Mesendoderm (in vitro differentiated cells): ENCODE measurements at regions not wholly inside any gene's neighbourhood (a gene's known extent, or its start where the extent isn't known, plus 50 kb on each side); places are given as distances from the start of the nearest gene placed in this dataset.

Experiments
- DNase-seq: peaks from one replicate; pipeline ENCODE4 v3.0.0; 2013
- H2AK5ac ChIP-seq: 2 replicates; pipeline ENCODE4 v1.6.1; 2013; ENCODE audit warnings: low read length, inconsistent platforms
- H2BK120ac ChIP-seq: 2 replicates; pipeline ENCODE4 v1.6.1; 2013; ENCODE audit warnings: low read depth, mild to moderate bottlenecking, low read length, moderate library complexity, mixed read lengths
- H2BK15ac ChIP-seq: replicated peaks from 2 replicates; pipeline ENCODE4 v1.6.1; 2013; ENCODE audit warnings: low read depth, mild to moderate bottlenecking, moderate library complexity
- H2BK5ac ChIP-seq: 2 replicates; pipeline ENCODE4 v1.6.1; 2013; ENCODE audit warnings: low read length, inconsistent platforms
- H3K18ac ChIP-seq: 2 replicates; pipeline ENCODE4 v1.6.1; 2013; ENCODE audit warnings: mild to moderate bottlenecking, low read length, mixed read lengths
- H3K23ac ChIP-seq: one replicate; pipeline ENCODE4 v1.6.1; 2013; ENCODE audit warnings: low read length
- H3K27ac ChIP-seq: 2 replicates; pipeline ENCODE4 v1.5.1; 2013; ENCODE audit warnings: low read depth, mild to moderate bottlenecking, inconsistent platforms, low read length, moderate library complexity
- H3K27me3 ChIP-seq: 2 replicates; pipeline ENCODE4 v1.6.1; 2013; ENCODE audit warnings: low read length, control low read depth, mild to moderate bottlenecking, inconsistent platforms; ENCODE audit not compliant: insufficient read depth, poor library complexity
- H3K36me3 ChIP-seq: 2 replicates; pipeline ENCODE4 v1.6.1; 2013; ENCODE audit warnings: low read length, inconsistent platforms; ENCODE audit not compliant: control insufficient read depth, insufficient read depth
- H3K4ac ChIP-seq: one replicate; pipeline ENCODE4 v1.6.1; 2013; ENCODE audit warnings: low read depth, mild to moderate bottlenecking, low read length, moderate library complexity
- H3K4me1 ChIP-seq: 2 replicates; pipeline ENCODE4 v1.6.1; 2013; ENCODE audit warnings: low read depth, low read length, inconsistent platforms; ENCODE audit not compliant: control insufficient read depth
- H3K4me2 ChIP-seq: 2 replicates; pipeline ENCODE4 v1.6.1; 2013; ENCODE audit warnings: low read length
- H3K4me3 ChIP-seq: 2 replicates; pipeline ENCODE4 v1.5.1; 2013; ENCODE audit warnings: mild to moderate bottlenecking, low read length
- H3K56ac ChIP-seq: one replicate; pipeline ENCODE4 v1.6.1; 2013; ENCODE audit warnings: low read length
- H3K79me1 ChIP-seq: 2 replicates; pipeline ENCODE4 v1.6.1; 2013; ENCODE audit warnings: low read length, inconsistent platforms
- H3K79me2 ChIP-seq: 2 replicates; pipeline ENCODE4 v1.6.1; 2013; ENCODE audit warnings: mild to moderate bottlenecking, low read length; ENCODE audit not compliant: control insufficient read depth, insufficient read depth
- H3K9ac ChIP-seq: 2 replicates; pipeline ENCODE4 v1.6.1; 2013; ENCODE audit warnings: low read length, inconsistent platforms
- H4K5ac ChIP-seq: one replicate; pipeline ENCODE4 v1.6.1; 2013; ENCODE audit warnings: low read length
- H4K8ac ChIP-seq: one replicate; pipeline ENCODE4 v1.6.1; 2013; ENCODE audit warnings: low read depth, mild to moderate bottlenecking, control low read depth, low read length, moderate library complexity
- WGBS: extraction: QIAGEN DNeasy Blood & Tissue Kit; methylation state at CpG from one replicate; pipeline ENCODE4 v1.1.7; 2013; ENCODE audit warnings: low lambda C conversion rate, missing lambda C conversion rate; ENCODE audit not compliant: insufficient coverage; ENCODE audit errors: extremely low coverage; 5-methylcytosine and 5-hydroxymethylcytosine counted together

DNA sequence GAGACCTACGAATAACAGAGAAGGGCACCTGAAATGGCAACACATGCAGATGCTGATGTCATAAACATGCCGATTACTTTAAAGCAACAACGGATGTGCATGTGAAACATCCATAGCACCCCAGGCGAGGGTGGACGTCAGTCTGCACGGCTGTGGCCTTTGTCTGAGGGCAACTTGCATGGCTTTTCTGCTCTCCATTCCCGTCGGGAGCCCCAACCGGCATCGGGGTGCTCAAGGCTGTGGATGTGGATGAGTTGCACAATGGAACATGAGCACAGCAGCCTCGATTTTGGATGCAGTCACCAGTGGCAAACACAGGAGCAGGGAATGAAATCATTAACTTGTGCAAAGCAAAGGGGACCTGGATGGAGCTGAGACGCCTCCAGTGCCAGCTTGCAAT, 298.2 kb upstream of the SALL3 start:
- H3K18ac ChIP-seq = no peak overlapping the region
- H2BK5ac ChIP-seq = no peak overlapping the region
- no CpG with 5 or more reads among the region's 12 CpGs for WGBS
- H3K36me3 ChIP-seq = no peaks in the 10 kb centered on the region
- no peak overlapping the region for H2BK15ac ChIP-seq
- no peak overlapping the region for H3K23ac ChIP-seq
- H3K4me3 ChIP-seq = no peak overlapping the region
- no peak overlapping the region for H3K27ac ChIP-seq
- no peaks in the 10 kb centered on the region for H3K4me1 ChIP-seq
- H4K5ac ChIP-seq = no peak overlapping the region
- no peak overlapping the region for H2AK5ac ChIP-seq
- H3K56ac ChIP-seq = no peak overlapping the region
- H3K27me3 ChIP-seq = no peaks in the 10 kb centered on the region
- H3K79me2 ChIP-seq = no peaks in the 10 kb centered on the region
- H2BK120ac ChIP-seq = no peak overlapping the region
- DNase-seq = no peak
- H4K8ac ChIP-seq = no peak overlapping the region
- H3K4ac ChIP-seq = no peak overlapping the region
- H3K4me2 ChIP-seq = no peak overlapping the region
- H3K9ac ChIP-seq = no peak overlapping the region
- H3K79me1 ChIP-seq = no peaks in the 10 kb centered on the region

DNA sequence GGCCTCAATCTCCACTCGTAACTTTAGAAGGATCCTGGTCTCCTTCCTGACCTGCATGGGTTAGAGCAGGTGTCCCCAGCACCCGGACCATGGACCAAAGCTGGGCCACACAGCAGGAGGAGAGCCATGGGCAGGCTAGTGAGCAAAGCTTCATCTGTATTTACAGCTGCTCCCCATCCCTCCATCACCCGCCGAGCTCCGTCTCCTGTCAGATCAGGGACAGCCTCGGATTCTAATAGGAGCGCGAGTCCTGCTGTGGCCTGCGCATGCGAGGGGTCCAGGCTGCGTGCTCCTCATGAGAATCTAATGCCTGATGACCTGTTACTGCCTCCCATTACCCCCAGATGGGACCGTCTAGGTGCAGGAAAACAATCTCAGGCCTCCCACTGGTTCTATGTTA, 297.7 kb upstream of the SALL3 start:
- H3K4ac ChIP-seq = no peak overlapping the region
- H3K79me1 ChIP-seq = no peaks in the 10 kb centered on the region
- no peak overlapping the region for H4K5ac ChIP-seq
- no peaks in the 10 kb centered on the region for H3K4me1 ChIP-seq
- H2BK120ac ChIP-seq = no peak overlapping the region
- H3K23ac ChIP-seq = no peak overlapping the region
- H2BK15ac ChIP-seq = no peak overlapping the region
- no CpG with 5 or more reads among the region's 12 CpGs for WGBS
- H3K9ac ChIP-seq = no peak overlapping the region
- no peak overlapping the region for H3K4me3 ChIP-seq
- H4K8ac ChIP-seq = no peak overlapping the region
- H3K18ac ChIP-seq = no peak overlapping the region
- no peak for DNase-seq
- H3K36me3 ChIP-seq = no peaks in the 10 kb centered on the region
- H3K27me3 ChIP-seq = no peaks in the 10 kb centered on the region
- H3K27ac ChIP-seq = no peak overlapping the region
- H2AK5ac ChIP-seq = no peak overlapping the region
- H3K79me2 ChIP-seq = no peaks in the 10 kb centered on the region
- H2BK5ac ChIP-seq = no peak overlapping the region
- no peak overlapping the region for H3K56ac ChIP-seq
- H3K4me2 ChIP-seq = no peak overlapping the region

DNA sequence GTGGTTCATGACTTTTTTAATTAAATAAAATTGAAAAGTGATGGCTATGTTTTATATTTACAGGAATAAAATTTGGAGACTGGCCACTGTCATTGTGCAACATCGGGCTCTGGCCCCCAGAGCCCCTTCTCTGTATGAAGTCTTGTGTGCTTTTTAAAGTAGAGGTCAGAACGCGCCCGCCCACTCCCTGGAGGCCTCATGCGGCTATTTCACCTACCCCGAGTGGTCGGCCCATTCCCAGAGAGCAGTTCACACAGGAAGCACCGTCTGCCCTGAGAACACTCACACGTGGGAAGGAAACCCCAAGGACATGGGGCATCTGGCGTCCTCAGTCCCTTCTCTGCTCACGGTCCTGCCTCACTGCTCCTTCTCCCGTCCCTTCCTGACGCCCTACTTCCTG, 296.9 kb upstream of the SALL3 start:
- no peak overlapping the region for H2BK5ac ChIP-seq
- no peak overlapping the region for H3K23ac ChIP-seq
- no peak overlapping the region for H3K4me2 ChIP-seq
- no peaks in the 10 kb centered on the region for H3K36me3 ChIP-seq
- H2BK15ac ChIP-seq = no peak overlapping the region
- no peaks in the 10 kb centered on the region for H3K79me2 ChIP-seq
- no peaks in the 10 kb centered on the region for H3K4me1 ChIP-seq
- H3K18ac ChIP-seq = no peak overlapping the region
- no peak overlapping the region for H4K8ac ChIP-seq
- no peak overlapping the region for H3K4me3 ChIP-seq
- no peak overlapping the region for H3K27ac ChIP-seq
- no peak for DNase-seq
- no peak overlapping the region for H4K5ac ChIP-seq
- no peak overlapping the region for H3K9ac ChIP-seq
- H2BK120ac ChIP-seq = no peak overlapping the region
- no peak overlapping the region for H3K4ac ChIP-seq
- no peak overlapping the region for H3K56ac ChIP-seq
- H2AK5ac ChIP-seq = no peak overlapping the region
- H3K79me1 ChIP-seq = no peaks in the 10 kb centered on the region
- no CpG with 5 or more reads among the region's 13 CpGs for WGBS
- no peaks in the 10 kb centered on the region for H3K27me3 ChIP-seq

DNA sequence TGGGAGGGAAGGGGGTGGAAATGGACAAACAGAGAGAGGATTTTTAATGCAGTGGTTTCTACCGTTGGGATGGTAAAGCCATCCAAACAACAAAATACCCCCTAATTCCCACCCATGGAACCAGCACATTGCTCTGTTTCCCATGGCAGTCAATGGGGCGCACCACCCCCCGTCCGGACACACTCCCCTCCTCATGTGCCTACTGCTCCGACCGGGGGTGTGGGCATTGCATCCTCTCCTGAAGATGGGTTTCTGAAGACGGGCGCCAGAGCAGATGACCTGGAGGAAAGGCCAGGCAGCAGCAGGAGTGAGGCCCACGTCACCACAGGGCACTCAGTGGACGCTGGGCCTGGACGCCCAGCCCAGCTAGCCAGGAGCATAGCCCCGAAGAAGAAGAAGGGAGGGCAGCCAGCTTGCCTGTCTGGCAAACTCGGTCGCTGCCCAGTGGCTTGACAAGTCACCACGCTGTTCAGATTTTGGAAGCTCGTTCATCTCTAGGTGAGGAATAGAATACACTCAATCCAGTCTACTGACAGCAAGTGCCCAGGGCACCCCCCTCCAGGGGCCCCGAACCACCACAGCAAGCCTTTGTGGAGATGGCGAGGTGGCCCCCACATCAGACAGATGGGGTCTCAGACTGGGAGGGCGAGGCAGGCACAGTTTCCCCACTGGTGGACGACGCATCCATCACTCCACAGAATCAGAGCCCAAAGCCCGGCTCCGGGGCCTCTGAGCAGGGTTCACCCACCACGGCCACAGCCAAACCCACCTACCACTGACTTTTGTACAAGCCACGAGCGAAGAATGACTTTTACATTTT, 296.2 kb upstream of the SALL3 start:
- Histone ChIP-seq H4K5ac (no peak overlapping the region), H2AK5ac (no peak overlapping the region), H2BK5ac (no peak overlapping the region), H3K4me2 (no peak overlapping the region), H3K79me1 (no peaks in the 10 kb centered on the region), H3K79me2 (no peaks in the 10 kb centered on the region), H3K9ac (no peak overlapping the region), H3K18ac (no peak overlapping the region), H3K4ac (no peak overlapping the region), H4K8ac (no peak overlapping the region), H3K36me3 (no peaks in the 10 kb centered on the region), H3K23ac (no peak overlapping the region), H2BK15ac (no peak overlapping the region), H2BK120ac (no peak overlapping the region), H3K27ac (no peak overlapping the region), H3K27me3 (no peaks in the 10 kb centered on the region), H3K56ac (no peak overlapping the region), H3K4me3 (no peak overlapping the region), H3K4me1 (no peaks in the 10 kb centered on the region)
- no peak for DNase-seq
- no CpG with 5 or more reads among the region's 26 CpGs for WGBS

DNA sequence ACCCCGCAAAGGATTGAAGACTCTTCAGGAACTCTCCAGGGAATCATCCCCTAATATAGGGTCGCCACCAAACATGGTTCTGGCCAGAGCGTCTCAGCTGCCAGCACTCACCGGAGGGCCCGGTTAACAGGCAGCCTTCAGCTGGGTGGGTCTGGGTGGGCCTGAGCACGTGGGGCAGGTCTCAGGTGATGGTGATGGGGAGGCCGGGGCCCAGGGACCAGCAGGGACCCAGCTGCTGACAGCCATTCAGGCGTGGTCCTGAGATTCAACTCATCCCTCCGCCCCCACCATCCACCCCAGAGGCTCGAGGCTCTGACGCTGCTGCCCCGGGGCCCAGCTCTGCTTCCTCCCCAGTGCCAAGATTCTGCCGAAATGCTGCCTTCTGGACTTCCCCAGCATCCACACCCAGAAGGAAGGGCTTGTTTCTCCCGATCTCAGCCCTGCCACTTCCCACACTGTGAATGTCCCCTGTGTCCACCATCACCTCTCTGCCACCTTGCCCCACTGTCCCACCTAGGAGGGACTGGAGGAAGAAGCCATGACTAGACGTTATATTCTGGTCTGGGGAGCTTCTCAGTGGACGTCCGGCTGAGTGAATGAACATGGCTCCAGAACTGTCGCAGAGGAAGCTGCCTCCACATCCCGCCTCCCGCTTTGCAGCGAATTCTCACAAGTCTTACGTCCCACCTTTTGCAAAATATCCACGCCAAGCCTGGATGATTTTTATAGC, 294.2 kb upstream of the SALL3 start:
- Histone ChIP-seq H3K27ac (no peak overlapping the region), H3K4ac (no peak overlapping the region), H3K9ac (no peak overlapping the region), H2AK5ac (no peak overlapping the region), H2BK15ac (no peak overlapping the region), H3K4me2 (no peak overlapping the region), H3K79me1 (no peaks in the 10 kb centered on the region), H3K4me1 (no peaks in the 10 kb centered on the region), H2BK120ac (no peak overlapping the region), H3K36me3 (no peaks in the 10 kb centered on the region), H3K27me3 (no peaks in the 10 kb centered on the region), H3K4me3 (no peak overlapping the region), H4K8ac (no peak overlapping the region), H3K18ac (no peak overlapping the region), H2BK5ac (no peak overlapping the region), H3K79me2 (no peaks in the 10 kb centered on the region), H3K56ac (no peak overlapping the region), H4K5ac (no peak overlapping the region), H3K23ac (no peak overlapping the region)
- no peak for DNase-seq
- no CpG with 5 or more reads among the region's 23 CpGs for WGBS
